Retinal pigment epithelial cell (primary cell): ENCODE measurements at regions not wholly inside any gene's neighbourhood (a gene's known extent, or its start where the extent isn't known, plus 50 kb on each side); places are given as distances from the start of the nearest gene placed in this dataset.
A peak's percentile ranks its signal among the peaks of the same experiment; 100 is the strongest.

Source experiments
- DNase-seq: peaks from one replicate; pipeline ENCODE4 v3.0.0-alpha.2; 2010; ENCODE audit warnings: low read depth
- H3K4me3 ChIP-seq: 2 replicates; pipeline ENCODE4 v1.5.1; 2011; ENCODE audit warnings: mild to moderate bottlenecking, low read length, control low read depth, moderate library complexity
- CTCF ChIP-seq: conservative IDR thresholded peaks from 2 replicates; pipeline ENCODE4 v1.5.1; 2011; ENCODE audit warnings: low read depth, low read length, control low read depth, inconsistent platforms

- no peak for DNase-seq
- TF ChIP-seq CTCF, result no peak
- no peak overlapping the region for H3K4me3 ChIP-seq
Measured at GRCh38 chr5:126093718-126094117, 329.5 kb upstream of the GRAMD2B start.

- H3K4me3 ChIP-seq, result no peak overlapping the region
- no peak for TF ChIP-seq CTCF
- DNase-seq, result no peak
Measured at GRCh38 chr5:126094991-126095390, 328.2 kb upstream of the GRAMD2B start.

GRCh38 chr5:126096442-126097006, 326.7 kb upstream of the GRAMD2B start:
- DNase-seq, result no peak

GRCh38 chr5:126097876-126098275, 325.3 kb upstream of the GRAMD2B start:
- no peak for TF ChIP-seq CTCF
- DNase-seq, result no peak
- no peak overlapping the region for H3K4me3 ChIP-seq

More at GRCh38 chr5:126096442-126097006, 326.7 kb upstream of the GRAMD2B start:
- no peak overlapping the region for H3K4me3 ChIP-seq
- TF ChIP-seq CTCF, result no peak

- no peak for DNase-seq
- H3K4me3 ChIP-seq, result no peak overlapping the region
- no peak for TF ChIP-seq CTCF
Measured at GRCh38 chr5:126098330-126099017, 324.7 kb upstream of the GRAMD2B start.

- TF ChIP-seq CTCF, result no peak
Measured at GRCh38 chr5:126099077-126099476, 324.1 kb upstream of the GRAMD2B start.

GRCh38 chr5:126100767-126101166, 322.4 kb upstream of the GRAMD2B start:
- H3K4me3 ChIP-seq, result no peak overlapping the region
- peak; percentile 40 for TF ChIP-seq CTCF
- DNase-seq, result no peak

More at GRCh38 chr5:126099077-126099476, 324.1 kb upstream of the GRAMD2B start:
- DNase-seq, result no peak
- H3K4me3 ChIP-seq, result no peak overlapping the region
